ENCODE measurements at regions not wholly inside any gene's neighbourhood (a gene's known extent, or its start where the extent isn't known, plus 50 kb on each side); places are given as distances from the start of the nearest gene placed in this dataset.

GRCh38 chr5:81848362-81848880 lies 97.5 kb upstream of the SSBP2 start:
- TF ChIP-seq CTCF (conservative IDR thresholded peaks at IDR 0.05; ENCODE audit: low read depth in 2 of 2), result no peak
- TF ChIP-seq EZH2phosphoT487 (IDR thresholded peaks at IDR 0.05; ENCODE audit: unreplicated experiment), result no peak
- no peak for TF ChIP-seq CREB1 (CRISPR knock-in tag; IDR thresholded peaks at IDR 0.05; ENCODE audit: low read depth)
- TF ChIP-seq ZNF462 (CRISPR knock-in tag; IDR thresholded peaks at IDR 0.05), result no peak
- TF ChIP-seq EZH2 (IDR thresholded peaks at IDR 0.05; ENCODE audit: low read depth, unreplicated experiment), result no peak

All from GM23338 (cell line).